MM.1S (cell line): ENCODE measurements at regions not wholly inside any gene's neighbourhood (a gene's known extent, or its start where the extent isn't known, plus 50 kb on each side); places are given as distances from the start of the nearest gene placed in this dataset.

ENCODE experiments used
- CTCF ChIP-seq: fragments of 300-600 bp; sonication (generic); IDR thresholded peaks from 2 replicates; pipeline ENCODE4 v1.5.1; 2016; ENCODE audit warnings: antibody characterized with exemption, low read length, mixed read lengths
- EZH2 ChIP-seq: fragments of 300-600 bp; sonication (generic); optimal IDR thresholded peaks from 2 replicates; pipeline ENCODE3; 2017; ENCODE audit warnings: low read depth, mild to moderate bottlenecking, antibody characterized with exemption, low read length, mixed read lengths
- EZH2phosphoT487 ChIP-seq: fragments of 300-600 bp; sonication (generic); IDR thresholded peaks from 2 replicates; pipeline ENCODE4 v1.6.1; 2018; ENCODE audit warnings: antibody characterized with exemption, low read length

DNA sequence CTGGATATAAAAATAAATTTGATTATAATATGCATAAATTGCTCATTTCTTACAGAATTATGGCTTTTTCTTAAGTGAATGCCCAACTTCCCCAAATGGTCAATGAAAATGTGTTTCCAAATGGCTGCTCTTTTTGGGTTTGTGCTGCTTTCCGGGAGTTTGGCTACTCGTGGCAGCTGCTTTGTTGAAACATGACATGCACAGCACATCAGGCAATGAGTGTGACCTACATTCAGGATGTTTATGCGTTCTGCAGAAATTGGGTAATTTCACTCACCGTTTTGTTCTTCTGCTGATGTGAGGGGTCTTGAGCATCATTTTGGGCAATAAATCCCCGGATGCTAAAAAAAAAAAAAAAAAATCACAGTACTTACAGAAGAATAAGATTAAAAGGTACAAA lies 825.0 kb upstream of the KLHL29 start:
- TF ChIP-seq CTCF (no peak), EZH2 (no peak), EZH2phosphoT487 (no peak)
